ENCODE measurements at regions not wholly inside any gene's neighbourhood (a gene's known extent, or its start where the extent isn't known, plus 50 kb on each side); places are given as distances from the start of the nearest gene placed in this dataset.
"Not testable (repeated sequence)": the region's sequence is repeated elsewhere in the genome, so short reads cannot be mapped to it uniquely, and the experiment has no call there.

- no peak for DNase-seq
These were observed 105.5 kb upstream of the SPAG17 start for GRCh38 chr1:118290571-118290970.

GRCh38 chr1:118290046-118290445, 105.0 kb upstream of the SPAG17 start:
- no peak for DNase-seq

GRCh38 chr1:118280656-118281055, 95.6 kb upstream of the SPAG17 start:
- not testable (repeated sequence) for DNase-seq

- DNase-seq = no peak
These were observed 90.6 kb upstream of the SPAG17 start for GRCh38 chr1:118275472-118276115.

GRCh38 chr1:118272884-118273283, 87.9 kb upstream of the SPAG17 start:
- DNase-seq = no peak

GRCh38 chr1:118271883-118272282, 86.9 kb upstream of the SPAG17 start:
- no peak for DNase-seq

GRCh38 chr1:118269598-118269997, 84.6 kb upstream of the SPAG17 start:
- DNase-seq = no peak

GRCh38 chr1:118266436-118266835, 81.4 kb upstream of the SPAG17 start:
- DNase-seq = no peak

GRCh38 chr1:118264343-118264742, 79.3 kb upstream of the SPAG17 start:
- no peak for DNase-seq

- no peak for DNase-seq
These were observed 77.8 kb upstream of the SPAG17 start for GRCh38 chr1:118262865-118263264.

- DNase-seq = no peak
These were observed 73.9 kb upstream of the SPAG17 start for GRCh38 chr1:118258975-118259374.

- no peak for DNase-seq
These were observed 72.9 kb upstream of the SPAG17 start for GRCh38 chr1:118257946-118258345.

- DNase-seq = no peak
These were observed 69.7 kb upstream of the SPAG17 start for GRCh38 chr1:118254491-118255425.

GRCh38 chr1:118254001-118254400, 69.0 kb upstream of the SPAG17 start:
- DNase-seq = no peak

- DNase-seq = no peak
These were observed 68.3 kb upstream of the SPAG17 start for GRCh38 chr1:118253053-118253915.

GRCh38 chr1:118252624-118253023, 67.6 kb upstream of the SPAG17 start:
- DNase-seq = no peak

- DNase-seq = no peak
These were observed 65.2 kb upstream of the SPAG17 start for GRCh38 chr1:118250232-118250631.

- DNase-seq = no peak
These were observed 64.6 kb upstream of the SPAG17 start for GRCh38 chr1:118249641-118250040.

GRCh38 chr1:118247593-118247992, 62.6 kb upstream of the SPAG17 start:
- DNase-seq = no peak

- DNase-seq = no peak
These were observed 61.6 kb upstream of the SPAG17 start for GRCh38 chr1:118246646-118247045.

- DNase-seq = no peak
These were observed 59.2 kb upstream of the SPAG17 start for GRCh38 chr1:118244194-118244593.

GRCh38 chr1:118243269-118243668, 58.2 kb upstream of the SPAG17 start:
- DNase-seq = no peak

Measured in NCI-H1417 treated with DMSO at 0.1 percent for 48 hours (cell line).